Glutamatergic neuron (in vitro differentiated cells): ENCODE measurements at regions not wholly inside any gene's neighbourhood (a gene's known extent, or its start where the extent isn't known, plus 50 kb on each side); places are given as distances from the start of the nearest gene placed in this dataset.
A peak's percentile ranks its signal among the peaks of the same experiment; 100 is the strongest.

Experiments used
- DNase-seq: peaks from one replicate; pipeline ENCODE4 v3.0.0; 2022
- H3K27ac Mint-ChIP-seq: one replicate; pipeline ENCODE4 v1.8.0; 2020; ENCODE audit warnings: mild to moderate bottlenecking, mixed read lengths, inconsistent platforms; ENCODE audit not compliant: unreplicated experiment
- H3K27me3 Mint-ChIP-seq: one replicate; pipeline ENCODE4 v1.8.0; 2020; ENCODE audit warnings: mild to moderate bottlenecking, moderate library complexity, mixed read lengths, inconsistent platforms; ENCODE audit not compliant: unreplicated experiment
- H3K36me3 Mint-ChIP-seq: one replicate; pipeline ENCODE4 v1.8.0; 2020; ENCODE audit warnings: mild to moderate bottlenecking, mixed read lengths, inconsistent platforms; ENCODE audit not compliant: unreplicated experiment
- H3K4me1 Mint-ChIP-seq: one replicate; pipeline ENCODE4 v1.8.0; 2020; ENCODE audit warnings: mild to moderate bottlenecking, low read depth, mixed read lengths, inconsistent platforms; ENCODE audit not compliant: unreplicated experiment
- H3K4me3 Mint-ChIP-seq: one replicate; pipeline ENCODE4 v1.8.0; 2020; ENCODE audit warnings: mild to moderate bottlenecking, mixed read lengths, inconsistent platforms; ENCODE audit not compliant: unreplicated experiment
- H3K9me3 Mint-ChIP-seq: one replicate; pipeline ENCODE4 v1.8.0; 2020; ENCODE audit warnings: mild to moderate bottlenecking, moderate library complexity, mixed read lengths, inconsistent platforms; ENCODE audit not compliant: unreplicated experiment
- CTCF ChIP-seq: fragments of 200-600 bp; sonication (generic); IDR thresholded peaks from one replicate; pipeline ENCODE4 v1.5.0; 2021; ENCODE audit not compliant: partially characterized antibody, unreplicated experiment

- Mint-ChIP-seq H3K4me1 (no peaks in the 10 kb centered on the region), H3K9me3 (peaks cover 38% of the 10 kb centered on the region), H3K4me3 (no peak overlapping the region), H3K36me3 (peaks cover 7% of the 10 kb centered on the region), H3K27me3 (peaks cover 5% of the 10 kb centered on the region), H3K27ac (peak overlapping the region; percentile 62)
- no peak for DNase-seq
- TF ChIP-seq CTCF, result no peak
These were observed 647.6 kb downstream of the BRD1 start for GRCh38 chr22:49179886-49180682.

- TF ChIP-seq CTCF, result no peak
- DNase-seq, result no peak
- no peak overlapping the region for H3K4me3 Mint-ChIP-seq
- H3K27me3 Mint-ChIP-seq, result peaks cover 5% of the 10 kb centered on the region
- peaks cover 7% of the 10 kb centered on the region for H3K36me3 Mint-ChIP-seq
- H3K4me1 Mint-ChIP-seq, result no peaks in the 10 kb centered on the region
- no peak overlapping the region for H3K27ac Mint-ChIP-seq
- H3K9me3 Mint-ChIP-seq, result peaks cover 33% of the 10 kb centered on the region
These were observed 648.5 kb downstream of the BRD1 start for GRCh38 chr22:49179175-49179574.

GRCh38 chr22:49178246-49179005, 649.2 kb downstream of the BRD1 start:
- Mint-ChIP-seq H3K4me1 (no peaks in the 10 kb centered on the region), H3K27ac (no peak overlapping the region), H3K4me3 (no peak overlapping the region), H3K9me3 (peaks cover 30% of the 10 kb centered on the region), H3K36me3 (peaks cover 7% of the 10 kb centered on the region), H3K27me3 (peaks cover 5% of the 10 kb centered on the region)
- no peak for TF ChIP-seq CTCF
- no peak for DNase-seq

- DNase-seq, result no peak
- Mint-ChIP-seq H3K9me3 (peaks cover 26% of the 10 kb centered on the region), H3K4me3 (no peak overlapping the region), H3K4me1 (no peaks in the 10 kb centered on the region), H3K27ac (no peak overlapping the region), H3K36me3 (peaks cover 3% of the 10 kb centered on the region), H3K27me3 (peaks cover 4% of the 10 kb centered on the region)
- TF ChIP-seq CTCF, result no peak
These were observed 650.0 kb downstream of the BRD1 start for GRCh38 chr22:49177666-49178065.

GRCh38 chr22:49176956-49177355, 650.7 kb downstream of the BRD1 start:
- H3K36me3 Mint-ChIP-seq, result no peaks in the 10 kb centered on the region
- peaks cover 3% of the 10 kb centered on the region for H3K27me3 Mint-ChIP-seq
- TF ChIP-seq CTCF, result no peak
- no peak overlapping the region for H3K27ac Mint-ChIP-seq
- H3K4me1 Mint-ChIP-seq, result no peaks in the 10 kb centered on the region
- peaks cover 23% of the 10 kb centered on the region for H3K9me3 Mint-ChIP-seq
- DNase-seq, result no peak
- H3K4me3 Mint-ChIP-seq, result no peak overlapping the region
